ENCODE measurements at regions not wholly inside any gene's neighbourhood (a gene's known extent, or its start where the extent isn't known, plus 50 kb on each side); places are given as distances from the start of the nearest gene placed in this dataset.

DNA sequence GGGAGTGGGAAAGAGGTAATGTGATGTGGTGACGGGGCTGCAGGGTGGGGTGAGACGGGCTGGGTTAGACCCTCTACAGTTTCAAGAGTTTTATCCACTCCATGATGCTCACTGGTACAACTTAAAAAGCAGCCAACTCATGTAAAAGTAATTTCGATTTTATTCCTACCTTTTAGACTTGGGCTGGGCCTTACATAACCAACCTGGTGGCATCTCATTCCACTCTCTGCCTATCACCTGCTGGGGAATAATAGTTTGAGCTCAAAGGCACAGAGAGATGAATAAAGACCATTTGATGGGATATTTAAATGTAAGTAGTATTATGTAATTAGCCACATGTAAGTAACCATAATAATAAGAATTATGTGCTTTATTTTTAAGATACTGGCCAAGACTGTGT, 366.0 kb upstream of the RNF32 start:
- no peak for DNase-seq

- DNase-seq, result no peak
These were observed 379.0 kb upstream of the RNF32 start for GRCh38 chr7:156261581-156261980.

GRCh38 chr7:156257904-156258303, 382.7 kb upstream of the RNF32 start:
- DNase-seq, result no peak

GRCh38 chr7:156255635-156256034, 384.9 kb upstream of the RNF32 start:
- DNase-seq, result no peak

DNA sequence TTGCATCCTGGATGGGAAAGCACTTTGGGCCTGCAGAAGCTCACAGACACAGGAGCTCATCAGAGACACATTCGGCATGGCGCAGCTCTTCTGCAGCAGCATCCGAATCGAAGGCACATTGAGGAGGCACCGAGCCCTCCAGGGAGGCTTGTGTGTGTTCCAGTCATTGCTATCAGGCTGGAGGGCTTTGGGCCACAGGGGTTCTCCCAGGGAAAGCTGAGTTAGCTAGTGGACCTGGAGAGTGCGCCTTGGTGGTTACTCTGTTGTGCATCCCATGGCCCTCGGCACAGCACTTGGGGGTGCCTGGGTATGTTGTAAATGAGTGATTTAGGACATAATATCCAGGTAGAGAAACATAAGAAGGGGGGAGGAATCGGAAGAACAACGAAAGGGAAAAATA, 388.7 kb upstream of the RNF32 start:
- DNase-seq, result no peak

DNA sequence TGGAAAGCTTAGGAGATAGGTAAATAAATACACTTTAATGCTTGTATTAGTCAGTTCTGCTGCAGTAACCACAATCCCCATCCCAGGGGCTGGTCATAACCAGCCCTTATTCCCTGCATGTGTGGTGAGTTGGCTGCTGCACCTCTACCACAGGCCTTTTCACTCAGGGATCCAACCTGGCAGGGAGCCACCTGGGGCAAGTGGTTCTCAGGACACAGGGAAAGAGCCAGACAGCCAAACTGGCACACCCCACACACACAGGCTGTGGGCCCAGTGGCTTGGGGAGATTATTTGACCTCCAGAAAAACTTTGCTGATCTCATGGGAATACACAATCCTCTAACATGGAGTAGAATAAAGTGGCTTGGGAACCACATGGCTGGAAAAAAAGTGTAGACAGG, 400.0 kb upstream of the RNF32 start:
- DNase-seq, result no peak

DNA sequence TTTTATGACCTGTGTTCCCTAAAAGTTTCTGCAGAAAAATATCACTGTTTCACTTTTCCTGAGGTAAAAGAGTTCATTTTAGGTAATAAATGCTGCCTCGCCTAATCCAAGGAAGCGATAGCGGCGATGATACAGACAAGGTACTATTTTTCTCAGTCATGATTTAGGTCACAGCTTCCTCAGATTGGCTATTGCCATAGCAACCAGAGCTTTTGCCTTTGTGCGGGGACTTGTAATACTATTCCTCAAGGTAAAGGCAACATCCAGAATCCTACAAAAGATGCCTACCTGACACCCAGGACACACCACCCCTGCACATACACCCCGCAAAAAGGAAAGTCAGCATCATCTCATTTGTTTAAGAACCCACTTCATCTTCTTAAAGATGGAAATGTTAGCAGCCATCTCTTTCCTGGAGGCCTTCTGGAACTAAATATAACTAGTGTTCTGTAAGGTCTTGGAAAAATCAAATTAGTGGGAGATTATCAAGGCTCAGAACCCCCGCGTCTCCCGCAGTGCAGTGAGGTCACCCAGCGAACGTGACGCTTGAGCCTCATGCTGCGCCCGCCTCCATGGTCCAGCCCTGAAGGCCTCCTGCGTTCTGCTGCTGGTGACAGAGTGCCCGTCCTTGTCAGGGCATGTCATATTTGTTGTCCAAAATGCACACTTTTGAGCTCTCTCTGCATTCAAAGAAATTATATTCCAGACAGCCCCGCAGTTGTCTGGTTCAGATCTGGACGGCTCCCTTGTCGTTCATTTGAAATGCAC, 402.0 kb upstream of the RNF32 start:
- no peak for DNase-seq

- DNase-seq, result no peak
These were observed 403.0 kb upstream of the RNF32 start for GRCh38 chr7:156237614-156238013.

GRCh38 chr7:156236936-156237599, 403.5 kb upstream of the RNF32 start:
- no peak for DNase-seq

- no peak for DNase-seq
These were observed 404.2 kb upstream of the RNF32 start for GRCh38 chr7:156236181-156236889.

GRCh38 chr7:156234666-156235494, 405.7 kb upstream of the RNF32 start:
- no peak for DNase-seq

DNA sequence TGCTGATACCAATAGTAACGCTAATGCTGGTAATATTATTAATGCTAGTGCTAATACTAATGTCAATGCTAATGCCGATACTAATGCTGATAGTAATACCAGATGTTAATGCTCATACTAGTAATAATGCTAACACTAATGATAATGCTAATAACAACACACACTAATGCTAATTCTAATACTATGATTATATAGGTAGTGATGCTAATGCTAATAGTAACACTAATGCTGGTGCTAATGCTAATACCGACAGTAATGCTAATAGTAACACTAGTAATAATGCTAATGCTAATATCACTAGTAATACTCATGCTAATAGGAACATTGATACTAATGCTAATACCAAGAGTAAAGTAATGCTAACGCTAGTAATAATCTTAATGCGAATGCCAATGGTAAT, 406.4 kb upstream of the RNF32 start:
- no peak for DNase-seq

GRCh38 chr7:156232931-156233705, 407.5 kb upstream of the RNF32 start:
- DNase-seq, result no peak

DNA sequence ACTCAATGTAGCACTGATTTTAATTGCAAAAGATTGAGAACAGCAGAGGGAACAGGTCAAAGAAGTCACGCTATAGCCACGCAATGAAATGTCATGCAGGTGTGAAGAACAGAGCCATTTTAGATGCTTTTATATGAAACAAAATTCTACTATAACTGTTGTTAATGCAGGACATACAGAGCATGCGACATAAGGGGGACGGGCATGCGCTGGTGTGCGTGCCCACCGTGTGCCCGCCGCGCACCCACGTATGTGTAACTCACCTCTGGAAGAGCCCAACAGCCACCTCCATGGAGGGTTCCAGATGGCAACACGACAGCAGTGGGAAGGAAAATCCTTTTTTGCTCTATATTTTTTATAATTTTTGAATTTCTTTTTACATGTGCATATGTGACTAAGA, 410.0 kb upstream of the RNF32 start:
- no peak for DNase-seq

GRCh38 chr7:156224833-156225225, 412.6 kb upstream of the SHH start:
- no peak for DNase-seq

- no peak for DNase-seq
These were observed 411.9 kb upstream of the SHH start for GRCh38 chr7:156223935-156224832.

- no peak for DNase-seq
These were observed 410.3 kb upstream of the SHH start for GRCh38 chr7:156222611-156223010.

GRCh38 chr7:156222151-156222550, 409.9 kb upstream of the SHH start:
- DNase-seq, result no peak

- DNase-seq, result no peak
These were observed 408.4 kb upstream of the SHH start for GRCh38 chr7:156220701-156221100.

DNA sequence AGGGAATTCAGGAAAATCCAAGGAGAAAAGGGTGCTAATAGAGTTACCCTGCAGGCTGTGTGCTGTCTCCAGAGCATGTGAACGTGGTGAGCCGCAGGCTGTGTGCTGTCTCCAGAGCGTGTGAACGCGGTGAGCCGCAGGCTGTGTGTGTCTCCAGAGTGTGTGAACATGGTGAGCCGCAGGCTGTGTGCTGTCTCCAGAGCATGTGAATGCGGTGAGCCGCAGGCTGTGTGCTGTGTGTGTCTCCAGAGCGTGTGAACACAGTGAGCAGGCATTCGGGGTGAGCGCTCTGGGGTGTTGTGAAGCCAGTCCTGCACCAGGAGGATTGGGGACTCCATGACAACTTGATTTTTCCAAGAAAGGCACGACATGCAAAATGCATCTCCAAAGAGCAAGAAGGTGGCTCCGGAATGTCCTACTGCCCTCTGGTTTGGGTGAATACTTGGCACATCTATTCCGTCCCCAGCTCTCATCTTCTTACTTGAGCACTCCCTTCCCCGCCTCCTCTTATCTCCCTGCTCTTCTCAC, 407.9 kb upstream of the SHH start:
- DNase-seq, result no peak
